GM10266 (cell line): ENCODE measurements at regions not wholly inside any gene's neighbourhood (a gene's known extent, or its start where the extent isn't known, plus 50 kb on each side); places are given as distances from the start of the nearest gene placed in this dataset.

ENCODE experiments used
- DNase-seq: peaks from one replicate; pipeline ENCODE4 v3.0.0; 2012; ENCODE audit errors: extremely low spot score
- TF ChIP-seq, protein P1 (sequence below): IDR thresholded peaks from 2 replicates; pipeline ENCODE4 v1.5.1; 2012; ENCODE audit warnings: mild to moderate bottlenecking, low read depth; ENCODE audit not compliant: control insufficient read depth, insufficient read depth; ENCODE audit errors: missing control alignments

DNA sequence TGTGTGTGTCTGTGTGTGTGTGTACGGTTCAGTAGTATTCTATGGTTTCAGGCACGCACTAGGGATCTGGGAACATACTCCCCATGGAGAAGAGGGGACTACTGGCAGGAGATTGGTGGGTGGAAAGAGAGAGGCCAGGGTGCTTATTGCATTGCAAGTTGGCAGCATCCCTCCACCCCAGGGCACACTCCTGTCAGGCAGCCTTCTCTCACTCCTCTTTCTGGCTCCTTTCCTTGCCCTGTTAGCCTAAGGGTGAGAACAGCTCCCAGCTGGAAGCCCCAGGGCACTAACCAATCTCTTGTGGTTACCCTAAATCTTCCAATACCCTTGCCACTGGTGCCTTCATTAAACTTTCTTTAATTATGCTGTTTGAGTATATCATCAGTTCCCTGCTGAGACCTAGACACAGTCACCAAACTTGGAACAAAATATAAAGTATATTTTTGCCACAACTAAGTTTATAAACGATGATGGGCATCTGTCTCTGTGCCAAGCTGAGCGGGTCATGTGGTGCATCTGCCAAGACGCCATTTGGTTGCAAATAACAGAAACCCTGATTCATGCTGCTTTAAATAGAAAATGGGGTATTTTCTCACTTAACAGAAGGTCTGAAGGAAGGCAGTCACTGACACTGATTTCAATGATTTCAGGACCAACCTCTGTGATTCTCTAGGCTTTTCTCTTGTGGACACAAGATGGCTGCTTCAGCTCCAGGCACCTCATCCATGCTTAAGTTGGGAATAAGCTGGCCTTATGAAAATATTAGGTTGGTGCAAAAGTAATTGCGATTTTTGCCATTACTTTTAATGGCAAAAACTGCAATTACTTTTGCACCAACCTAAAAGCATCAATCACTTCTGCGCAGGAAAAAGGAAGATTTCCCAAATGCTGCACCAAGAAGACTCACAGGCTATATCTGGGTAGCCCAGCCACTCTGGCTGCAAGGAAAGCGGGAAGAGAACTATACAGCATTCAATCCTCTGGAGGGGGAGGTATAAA lies 476.9 kb upstream of the PROK2 start:
- DNase-seq: no peak
- TF ChIP-seq, protein P1, sequence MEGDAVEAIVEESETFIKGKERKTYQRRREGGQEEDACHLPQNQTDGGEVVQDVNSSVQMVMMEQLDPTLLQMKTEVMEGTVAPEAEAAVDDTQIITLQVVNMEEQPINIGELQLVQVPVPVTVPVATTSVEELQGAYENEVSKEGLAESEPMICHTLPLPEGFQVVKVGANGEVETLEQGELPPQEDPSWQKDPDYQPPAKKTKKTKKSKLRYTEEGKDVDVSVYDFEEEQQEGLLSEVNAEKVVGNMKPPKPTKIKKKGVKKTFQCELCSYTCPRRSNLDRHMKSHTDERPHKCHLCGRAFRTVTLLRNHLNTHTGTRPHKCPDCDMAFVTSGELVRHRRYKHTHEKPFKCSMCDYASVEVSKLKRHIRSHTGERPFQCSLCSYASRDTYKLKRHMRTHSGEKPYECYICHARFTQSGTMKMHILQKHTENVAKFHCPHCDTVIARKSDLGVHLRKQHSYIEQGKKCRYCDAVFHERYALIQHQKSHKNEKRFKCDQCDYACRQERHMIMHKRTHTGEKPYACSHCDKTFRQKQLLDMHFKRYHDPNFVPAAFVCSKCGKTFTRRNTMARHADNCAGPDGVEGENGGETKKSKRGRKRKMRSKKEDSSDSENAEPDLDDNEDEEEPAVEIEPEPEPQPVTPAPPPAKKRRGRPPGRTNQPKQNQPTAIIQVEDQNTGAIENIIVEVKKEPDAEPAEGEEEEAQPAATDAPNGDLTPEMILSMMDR: no peak

DNA sequence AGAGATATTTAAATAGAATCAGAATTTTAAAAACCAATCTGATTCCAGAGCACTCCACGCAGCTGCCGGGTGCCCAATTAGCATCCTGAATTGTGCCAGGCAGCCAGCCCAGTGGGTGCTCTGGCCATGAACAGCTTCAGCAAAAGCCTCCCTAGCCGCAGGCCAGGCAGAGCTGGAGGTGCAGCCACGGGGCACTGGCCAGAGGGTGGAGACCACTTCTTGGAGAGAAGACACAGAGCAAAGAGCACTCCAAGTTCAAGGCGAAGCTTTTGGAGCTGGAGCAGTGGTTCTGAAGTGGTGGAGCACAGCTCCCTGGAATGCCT lies 475.6 kb upstream of the PROK2 start:
- no peak for DNase-seq
- TF ChIP-seq, protein P1: no peak

DNA sequence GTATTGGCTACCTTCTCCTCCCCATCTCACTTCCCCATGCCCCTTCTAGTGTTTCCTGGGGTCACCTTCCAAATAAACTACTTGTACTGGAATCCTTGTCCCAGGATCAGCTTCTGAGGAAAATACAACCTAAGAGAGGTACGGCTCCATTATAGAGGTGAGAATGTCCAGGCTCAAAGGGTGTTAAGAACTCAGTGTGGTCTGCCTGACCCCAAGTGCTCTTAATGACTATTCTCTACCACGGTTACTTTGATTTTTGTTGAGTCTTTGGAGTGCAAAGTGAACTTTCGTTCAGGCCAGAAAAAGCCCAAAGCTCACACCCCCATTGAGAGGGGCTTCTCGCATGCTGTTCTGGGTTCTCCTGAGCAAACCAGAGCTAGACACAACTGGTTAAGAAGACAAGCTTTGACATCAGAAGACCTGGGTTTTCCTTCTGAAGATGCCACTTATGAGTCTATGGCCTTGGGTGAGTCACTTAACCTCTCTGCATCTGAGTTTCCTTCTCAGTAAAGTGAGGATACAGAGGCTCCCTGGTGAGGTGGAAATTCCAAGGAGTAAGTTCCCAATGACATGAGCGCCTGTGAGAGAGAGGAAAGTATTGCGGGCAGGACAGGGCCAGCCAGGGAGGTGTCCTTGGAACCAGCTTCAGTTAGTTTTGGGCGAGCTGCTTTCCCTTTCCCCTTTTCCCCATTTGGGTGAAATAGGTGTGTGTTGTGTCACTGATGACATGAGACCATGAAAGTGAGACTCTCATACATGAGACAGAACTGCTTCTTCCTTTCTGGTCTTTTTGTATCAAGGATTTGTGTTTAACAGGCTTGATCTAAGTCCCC lies 475.0 kb upstream of the PROK2 start:
- no peak for DNase-seq
- TF ChIP-seq, protein P1: no peak

DNA sequence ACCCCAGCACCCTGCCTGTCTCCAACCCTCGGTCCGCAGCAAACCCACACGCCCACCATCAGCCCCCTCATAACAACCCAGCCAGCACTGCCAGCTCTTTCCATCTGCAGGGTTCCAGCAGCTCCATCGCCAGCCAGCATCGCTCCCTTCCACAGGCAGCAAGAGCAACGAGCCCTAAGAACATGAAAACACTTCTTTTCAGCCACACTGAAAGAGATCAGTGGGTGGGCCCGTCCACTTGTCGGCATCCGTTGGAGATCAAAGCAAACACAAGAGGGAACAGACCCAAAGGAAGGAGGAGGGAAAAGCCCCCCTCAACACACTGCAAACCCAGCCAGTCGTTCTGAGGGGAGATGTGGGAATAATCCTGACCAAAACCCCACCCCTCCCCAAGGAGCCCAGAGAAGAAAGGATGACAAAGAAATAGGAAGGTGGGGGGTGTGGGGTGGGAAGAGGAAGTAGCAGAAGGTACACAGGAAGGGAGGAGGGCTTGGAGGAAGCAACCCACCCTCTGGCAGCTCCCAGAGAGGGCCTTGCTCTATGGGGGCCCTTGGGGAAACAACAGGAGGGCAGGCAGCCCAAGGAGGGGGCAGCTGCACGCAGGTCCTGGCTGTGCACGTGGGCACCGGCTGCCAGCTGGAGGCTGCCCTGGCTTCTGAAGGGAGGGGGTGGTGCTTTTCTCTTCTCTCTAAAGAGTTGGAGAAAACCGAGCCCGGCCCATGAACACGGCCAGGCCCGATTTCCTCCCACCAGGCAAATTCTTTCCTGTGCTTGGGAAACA lies 473.6 kb upstream of the PROK2 start:
- TF ChIP-seq, protein P1: no peak
- no peak for DNase-seq

DNA sequence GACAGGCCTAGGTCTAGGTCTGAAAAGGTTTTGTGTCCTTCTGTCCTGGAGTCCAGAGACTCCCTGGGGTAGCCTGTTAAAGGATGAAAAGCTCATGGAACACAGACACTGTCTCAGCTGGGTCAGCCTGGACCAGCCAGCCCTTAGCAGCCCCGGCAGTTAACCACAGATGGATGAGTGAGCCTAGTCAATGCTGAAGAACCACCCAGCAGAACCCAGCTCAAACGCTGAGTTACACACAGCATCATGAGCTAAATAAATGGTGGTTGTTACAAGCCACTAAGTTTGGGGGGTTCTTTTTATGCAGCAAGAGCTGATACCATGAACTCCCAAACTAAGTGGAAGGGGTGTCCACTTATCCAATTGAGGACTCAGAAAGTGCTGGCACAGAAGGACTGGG lies 472.8 kb upstream of the PROK2 start:
- TF ChIP-seq, protein P1: no peak
- DNase-seq: no peak

DNA sequence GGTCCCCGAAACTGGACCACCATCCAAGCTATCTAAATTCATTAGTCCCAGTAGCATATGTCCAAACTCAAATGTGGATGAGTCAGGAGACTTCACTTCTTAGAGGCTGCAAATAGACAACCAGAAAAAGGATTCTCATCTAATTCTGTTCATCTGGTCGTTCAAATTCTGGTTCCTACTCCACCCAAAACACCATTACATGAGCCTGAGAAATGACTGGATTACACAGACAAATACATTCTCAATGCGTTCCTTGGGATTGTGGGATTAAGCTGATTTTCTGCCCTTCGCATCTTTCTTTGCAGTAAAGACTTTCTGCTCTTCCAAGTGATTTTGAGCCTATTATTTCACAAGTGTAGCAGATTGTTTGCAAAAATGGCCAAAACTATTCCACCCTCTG lies 472.3 kb upstream of the PROK2 start:
- DNase-seq: no peak
- TF ChIP-seq, protein P1: no peak
